Ascending aorta (tissue), 2 donors: ENCODE measurements at regions not wholly inside any gene's neighbourhood (a gene's known extent, or its start where the extent isn't known, plus 50 kb on each side); places are given as distances from the start of the nearest gene placed in this dataset.

Experiments used
- DNase-seq, 2 donors: peaks; one replicate each; pipeline ENCODE4 v3.0.0-alpha.2; 2019; ENCODE audit warnings: low spot score in 2 of 2
- H3K27ac ChIP-seq, 2 donors: fragments of 200-600 bp; sonication (generic); one replicate each; pipeline ENCODE4 v1.5.1; 2016 to 2017; ENCODE audit warnings: mild to moderate bottlenecking in 1 of 2
- H3K27me3 ChIP-seq: fragments of 200-600 bp; sonication (generic); one replicate; pipeline ENCODE4 v1.5.1; 2017
- H3K36me3 ChIP-seq, 2 donors: fragments of 200-600 bp; sonication (generic); one replicate each; pipeline ENCODE4 v1.5.1; 2016
- H3K4me1 ChIP-seq, 2 donors: fragments of 200-600 bp; sonication (generic); one replicate each; pipeline ENCODE4 v1.5.1; 2016 to 2017; ENCODE audit warnings: mild to moderate bottlenecking in 1 of 2
- H3K4me3 ChIP-seq, 2 donors: fragments of 200-600 bp; sonication (generic); one replicate each; pipeline ENCODE4 v1.5.1; 2016 to 2017; ENCODE audit warnings: mild to moderate bottlenecking in 1 of 2
- H3K9me3 ChIP-seq, 2 donors: fragments of 200-600 bp; sonication (generic); one replicate each; pipeline ENCODE4 v1.5.1; 2016
- intact Hi-C: fragments of 100-400 bp; cut with DNase I; formaldehyde crosslinking; loops from one replicate; pipeline ENCODE4 v1.15.1; 2023
- TF ChIP-seq, protein P1 (sequence below), 3 experiments: fragments of 200-600 bp in 2 of 3; fragments of 450-650 bp in 1 of 3; sonication (generic) in 2 of 3; IDR thresholded peaks; one replicate each; pipeline ENCODE4 v1.5.1; 2016 to 2019; ENCODE audit warnings: antibody characterized with exemption in 3 of 3, mild to moderate bottlenecking in 1 of 3, moderate library complexity in 1 of 3

DNA sequence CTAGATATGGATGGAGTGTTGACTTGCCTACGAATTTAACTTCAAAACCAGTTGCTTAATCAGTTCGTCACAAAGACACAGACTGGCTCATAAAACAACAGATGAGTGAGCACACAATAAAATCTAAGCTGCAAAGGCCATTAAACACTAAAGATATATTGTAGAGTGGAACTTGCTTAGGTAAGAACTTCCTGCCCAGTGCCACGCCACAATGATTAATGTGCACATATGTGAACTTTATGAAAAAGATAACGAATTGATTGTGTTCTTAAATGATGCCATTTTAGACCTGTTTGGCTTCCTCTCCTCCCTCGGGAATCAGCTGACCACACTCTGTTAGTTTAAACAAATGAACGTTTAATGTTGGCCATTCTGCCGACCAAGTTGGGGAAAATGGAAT is 2031.3 kb upstream of the CELF4 start:
- H3K27me3 ChIP-seq, result no peaks in the 10 kb centered on the region
- no peaks in the 10 kb centered on the region for H3K36me3 ChIP-seq
- no peak for DNase-seq
- intact Hi-C loops, result no loop called here
- no peaks in the 10 kb centered on the region for H3K9me3 ChIP-seq
- no peak overlapping the region for H3K27ac ChIP-seq
- TF ChIP-seq, protein P1, sequence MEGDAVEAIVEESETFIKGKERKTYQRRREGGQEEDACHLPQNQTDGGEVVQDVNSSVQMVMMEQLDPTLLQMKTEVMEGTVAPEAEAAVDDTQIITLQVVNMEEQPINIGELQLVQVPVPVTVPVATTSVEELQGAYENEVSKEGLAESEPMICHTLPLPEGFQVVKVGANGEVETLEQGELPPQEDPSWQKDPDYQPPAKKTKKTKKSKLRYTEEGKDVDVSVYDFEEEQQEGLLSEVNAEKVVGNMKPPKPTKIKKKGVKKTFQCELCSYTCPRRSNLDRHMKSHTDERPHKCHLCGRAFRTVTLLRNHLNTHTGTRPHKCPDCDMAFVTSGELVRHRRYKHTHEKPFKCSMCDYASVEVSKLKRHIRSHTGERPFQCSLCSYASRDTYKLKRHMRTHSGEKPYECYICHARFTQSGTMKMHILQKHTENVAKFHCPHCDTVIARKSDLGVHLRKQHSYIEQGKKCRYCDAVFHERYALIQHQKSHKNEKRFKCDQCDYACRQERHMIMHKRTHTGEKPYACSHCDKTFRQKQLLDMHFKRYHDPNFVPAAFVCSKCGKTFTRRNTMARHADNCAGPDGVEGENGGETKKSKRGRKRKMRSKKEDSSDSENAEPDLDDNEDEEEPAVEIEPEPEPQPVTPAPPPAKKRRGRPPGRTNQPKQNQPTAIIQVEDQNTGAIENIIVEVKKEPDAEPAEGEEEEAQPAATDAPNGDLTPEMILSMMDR (IDR thresholded peaks at IDR 0.05), result no peak
- no peaks in the 10 kb centered on the region for H3K4me1 ChIP-seq
- no peak overlapping the region for H3K4me3 ChIP-seq

DNA sequence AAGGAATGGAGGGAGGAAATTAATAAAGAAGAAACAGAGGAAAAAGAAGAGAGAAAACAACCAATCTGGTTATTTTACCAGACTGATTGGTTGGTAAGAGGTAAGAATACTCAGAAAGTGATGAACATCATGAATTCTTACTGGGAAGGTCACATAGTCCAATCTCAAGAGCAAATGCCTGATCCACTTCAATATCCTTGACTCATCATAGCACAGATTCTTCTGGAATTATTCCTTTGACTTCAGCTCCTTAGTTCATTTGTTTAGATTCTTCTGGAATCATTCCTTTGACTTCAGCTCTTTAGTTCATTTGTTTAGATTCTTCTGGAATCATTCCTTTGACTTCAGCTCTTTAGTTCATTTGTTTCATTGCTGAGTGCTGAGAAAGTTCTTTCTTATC is 2030.6 kb upstream of the CELF4 start:
- intact Hi-C loops, result no loop called here
- TF ChIP-seq, protein P1 (IDR thresholded peaks at IDR 0.05), result no peak
- Histone ChIP-seq H3K27ac (no peak overlapping the region), H3K27me3 (no peaks in the 10 kb centered on the region), H3K9me3 (no peaks in the 10 kb centered on the region), H3K4me3 (no peak overlapping the region), H3K4me1 (no peaks in the 10 kb centered on the region), H3K36me3 (no peaks in the 10 kb centered on the region)
- no peak for DNase-seq

DNA sequence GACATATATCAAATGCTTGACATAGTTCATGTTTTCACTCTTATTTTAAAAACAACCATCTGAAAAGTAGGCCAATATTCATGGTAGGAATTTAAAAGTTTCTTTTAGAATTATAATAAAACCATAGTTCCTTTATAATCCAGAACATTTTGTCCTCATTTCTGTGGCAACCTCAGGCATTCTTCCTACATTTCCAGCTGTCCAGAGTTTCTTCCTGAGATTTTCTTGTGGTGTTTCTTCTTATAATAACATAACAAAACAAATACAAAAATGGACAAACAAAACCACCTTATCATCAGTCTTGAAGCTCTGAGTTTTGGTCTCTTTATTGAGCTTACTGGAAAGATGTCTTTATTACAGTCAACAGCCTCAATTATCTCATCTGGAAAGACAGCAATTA is 2028.6 kb upstream of the CELF4 start:
- Histone ChIP-seq H3K9me3 (no peaks in the 10 kb centered on the region), H3K27ac (no peak overlapping the region), H3K36me3 (no peaks in the 10 kb centered on the region), H3K4me1 (no peaks in the 10 kb centered on the region), H3K27me3 (no peaks in the 10 kb centered on the region), H3K4me3 (no peak overlapping the region)
- TF ChIP-seq, protein P1 (IDR thresholded peaks at IDR 0.05), result no peak
- no peak for DNase-seq
- intact Hi-C loops, result no loop called here

DNA sequence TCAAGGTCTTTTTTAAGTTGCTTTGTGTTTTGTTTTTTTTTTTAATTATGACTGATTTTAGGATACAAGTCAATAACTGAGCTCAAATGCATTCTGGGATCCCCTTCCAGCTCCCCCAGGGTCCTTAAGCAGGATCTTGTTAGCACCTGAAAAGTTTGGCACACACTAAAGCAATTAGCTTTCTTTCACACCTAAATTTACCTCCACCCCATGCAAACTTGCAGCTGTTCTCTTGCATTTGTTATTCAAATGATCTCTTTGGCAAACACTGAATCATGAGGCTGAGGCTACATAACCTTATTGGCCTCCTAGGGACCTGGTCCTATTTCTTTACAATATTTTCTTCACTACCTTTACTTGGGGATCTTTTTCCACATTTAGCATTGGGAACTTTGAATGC is 2026.1 kb upstream of the CELF4 start:
- H3K4me1 ChIP-seq, result no peaks in the 10 kb centered on the region
- H3K9me3 ChIP-seq, result no peaks in the 10 kb centered on the region
- H3K36me3 ChIP-seq, result no peaks in the 10 kb centered on the region
- no peak for DNase-seq
- H3K27ac ChIP-seq, result no peak overlapping the region
- no peaks in the 10 kb centered on the region for H3K27me3 ChIP-seq
- TF ChIP-seq, protein P1 (IDR thresholded peaks at IDR 0.05), result no peak
- intact Hi-C loops, result no loop called here
- H3K4me3 ChIP-seq, result no peak overlapping the region

DNA sequence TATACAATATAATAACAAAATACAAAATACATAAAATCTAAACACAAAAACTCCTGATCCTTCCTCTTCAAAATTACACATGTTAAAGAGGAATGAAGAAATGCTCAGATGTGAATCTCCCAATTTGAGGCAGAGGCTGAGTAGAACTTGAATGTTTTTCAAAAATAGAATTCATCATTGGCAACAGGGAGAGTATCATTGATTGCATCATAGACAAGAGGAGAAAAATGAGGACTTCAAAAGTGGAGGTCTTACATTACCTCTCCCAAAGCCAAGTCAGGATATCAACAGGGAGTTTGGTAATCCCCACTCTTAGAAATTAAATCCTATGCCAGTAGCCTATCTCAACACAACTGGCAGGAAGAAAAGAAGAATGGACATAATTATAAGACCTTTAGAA is 2023.9 kb upstream of the CELF4 start:
- DNase-seq, result no peak
- TF ChIP-seq, protein P1 (IDR thresholded peaks at IDR 0.05), result no peak
- intact Hi-C loops, result no loop called here
- no peaks in the 10 kb centered on the region for H3K9me3 ChIP-seq
- no peaks in the 10 kb centered on the region for H3K36me3 ChIP-seq
- no peaks in the 10 kb centered on the region for H3K4me1 ChIP-seq
- no peaks in the 10 kb centered on the region for H3K27me3 ChIP-seq
- H3K27ac ChIP-seq, result no peak overlapping the region
- no peak overlapping the region for H3K4me3 ChIP-seq

DNA sequence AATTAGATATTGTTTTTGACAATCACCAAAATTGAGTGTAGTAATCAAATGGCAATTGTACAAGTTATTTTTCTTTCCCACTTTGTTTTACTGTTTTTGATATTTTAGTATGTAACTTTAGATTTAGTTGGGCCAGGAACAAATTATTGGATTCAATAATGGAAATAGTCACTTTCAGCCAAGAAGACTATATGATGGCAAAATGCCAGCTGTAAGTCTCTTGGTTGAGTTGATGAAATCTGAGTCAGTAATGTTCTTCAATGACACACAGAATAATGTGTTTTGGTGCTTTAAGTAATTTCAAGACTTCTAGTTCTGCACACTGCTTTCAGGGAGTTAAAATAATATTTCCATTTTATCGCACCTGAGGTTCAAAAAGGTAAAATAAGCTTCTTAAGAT is 2022.0 kb upstream of the CELF4 start:
- Histone ChIP-seq H3K4me1 (no peaks in the 10 kb centered on the region), H3K4me3 (no peak overlapping the region), H3K27me3 (no peaks in the 10 kb centered on the region), H3K9me3 (no peaks in the 10 kb centered on the region), H3K27ac (no peak overlapping the region), H3K36me3 (no peaks in the 10 kb centered on the region)
- intact Hi-C loops, result no loop called here
- TF ChIP-seq, protein P1 (IDR thresholded peaks at IDR 0.05), result no peak
- DNase-seq, result no peak
